ENCODE measurements at regions not wholly inside any gene's neighbourhood (a gene's known extent, or its start where the extent isn't known, plus 50 kb on each side); places are given as distances from the start of the nearest gene placed in this dataset.

GRCh38 chr17:65389949-65390348, 171.5 kb downstream of the AXIN2 start:
- no peak overlapping the region for H3K23ac ChIP-seq (ENCODE audit: low read depth, low read length)
- no peak overlapping the region for H4K8ac ChIP-seq (ENCODE audit: low read depth in 2 of 2, low read length in 2 of 2)
- intact Hi-C loops (cut with micrococcal nuclease), result no loop called here
- H3K27ac ChIP-seq (ENCODE audit: insufficient read depth, low read length), result no peak overlapping the region
- WGBS, 2 experiments (ENCODE audit: extremely low coverage in 2 of 2, insufficient read length in 1 of 2), result 17% methylated on average over 1 of the region's 4 CpGs; no CpG with 5 or more reads in 1 of the 2 experiments
- no peak overlapping the region for H4K91ac ChIP-seq (ENCODE audit: insufficient read depth, low read depth, low read length)
- H3K9ac ChIP-seq (ENCODE audit: low read depth, low read length), result no peak overlapping the region
- TF ChIP-seq NFE2L2 (IDR thresholded peaks at IDR 0.05; ENCODE audit: low read depth, low read length) (no peak), FOS (IDR thresholded peaks at IDR 0.05; ENCODE audit: low read depth, low read length) (peak; percentile 41; the same call in 1 of the 2 replicates)
- no peaks in the 10 kb centered on the region; the same call in 1 of the 2 replicates for H3K27me3 ChIP-seq (ENCODE audit: control insufficient read depth, insufficient read depth, low read length)
- in situ Hi-C loops (cut with MboI; ENCODE audit: low sequenced_read_pairs), result no loop called here
- no TSS peak for BruUV-seq (replicated peaks)
- no peak overlapping the region for H2AK5ac ChIP-seq (ENCODE audit: low read depth, low read length)
- no peak overlapping the region for H4K5ac ChIP-seq (ENCODE audit: low read depth, low read length)
- H3K4me2 ChIP-seq (ENCODE audit: low read depth, low read length), result no peak overlapping the region
- H2AFZ ChIP-seq (replicated peaks; ENCODE audit: low read length, poor library complexity), result no peak overlapping the region
- ATAC-seq (ENCODE audit: low read depth) (peak; percentile 92), DNase-seq (peak; percentile 68)
- no peak overlapping the region for H2AK9ac ChIP-seq (replicated peaks; ENCODE audit: low read depth, low read length, poor library complexity)
- no peak overlapping the region for H3K4me3 ChIP-seq (ENCODE audit: insufficient read depth, low read depth, low read length)
- no peak overlapping the region for H2BK20ac ChIP-seq (ENCODE audit: low read depth, low read length)
- H3K14ac ChIP-seq (replicated peaks; ENCODE audit: low read depth, low read length), result no peak overlapping the region
- no peaks in the 10 kb centered on the region for H3K9me3 ChIP-seq (ENCODE audit: control insufficient read depth, insufficient read depth, low read length)
- no peaks in the 10 kb centered on the region for H3K36me3 ChIP-seq (ENCODE audit: control insufficient read depth, insufficient read depth, low read length)
- H3K9me1 ChIP-seq (ENCODE audit: insufficient read depth, low read length), result no peaks in the 10 kb centered on the region
- H3K18ac ChIP-seq (ENCODE audit: low read depth, low read length), result no peak overlapping the region
- no peak overlapping the region for H3K4ac ChIP-seq (ENCODE audit: low read depth, low read length)
- no peak overlapping the region for H2BK120ac ChIP-seq (ENCODE audit: low read depth, low read length)
- POLR2A ChIA-PET (ENCODE audit: unreplicated experiment), result no interaction called here
- no peak overlapping the region for H2BK5ac ChIP-seq (ENCODE audit: low read depth, low read length, poor library complexity, severe bottlenecking)
- no peak overlapping the region for H3K56ac ChIP-seq (ENCODE audit: extremely low read depth, insufficient read depth, low read length)
- H2BK15ac ChIP-seq (ENCODE audit: low read depth, low read length), result no peak overlapping the region
- CTCF ChIA-PET, result no interaction called here
- no peaks in the 10 kb centered on the region for H3K79me1 ChIP-seq (ENCODE audit: low read depth in 1 of 2, low read length in 2 of 2)
- peaks cover 3% of the 10 kb centered on the region; the same call in 1 of the 2 replicates for H3K4me1 ChIP-seq (ENCODE audit: control insufficient read depth, insufficient read depth, low read length)
- no peaks in the 10 kb centered on the region for H4K20me1 ChIP-seq (ENCODE audit: insufficient read depth, low read length)
- dilution Hi-C loops (cut with HindIII; ENCODE audit: low sequenced_read_pairs, unreplicated experiment), result no loop called here

All from IMR-90 (cell line).